Heart left ventricle (tissue), 13 donors: ENCODE measurements at regions not wholly inside any gene's neighbourhood (a gene's known extent, or its start where the extent isn't known, plus 50 kb on each side); places are given as distances from the start of the nearest gene placed in this dataset.

Experiments
- POLR2A ChIP-seq, 2 donors: fragments of 450-650 bp; IDR thresholded peaks; one replicate each; pipeline ENCODE4 v1.6.1; 2017; ENCODE audit warnings: antibody characterized with exemption in 2 of 2, mild to moderate bottlenecking in 2 of 2, moderate library complexity in 2 of 2
- TF ChIP-seq, protein P1 (sequence below), 12 donors: fragments of 200-600 bp; sonication (generic) in 4 of 12; IDR thresholded peaks; one replicate each; pipeline versions ENCODE4 v1.5.0 to v1.8.0; 2018 to 2022; ENCODE audit warnings: antibody characterized with exemption in 12 of 12, mild to moderate bottlenecking in 5 of 12
- donor health status: ischemic (EF 13 %, LVEDD 7.1; RV severe dilation, severe dysfunction).
- donor health status: DM: no; HTN: yes; CAD: no.
- donor health status: DM: no; HTN: no; CAD: no.
- donor health status: ischemic (EF 25% LVEDD 6.9; RV normal size, moderate dysfunction).
- donor health status: ischemic (EF 25% LVEDD 5.7; RV mildly dilated, moderate dysfunction).
- donor health status: ischemic (EF 35%, LVEDD 5.7; RV mildly dilated, moderate dysfunction).
- donor health status: nonischemic (EF 11% LVEDD 7.7; RV severe dilation, severe dysfunction).
- donor health status: DM: yes; HTN: yes; CAD: no.
- donor health status: PGD.
- donor health status: ischemic (EF 29% LVEDD 5.4; RV normal size, mild dysfunction).
- donor health status: nonischemic (EF 23%, LVEDD 6.1; RV moderate dilation, normal function).

DNA sequence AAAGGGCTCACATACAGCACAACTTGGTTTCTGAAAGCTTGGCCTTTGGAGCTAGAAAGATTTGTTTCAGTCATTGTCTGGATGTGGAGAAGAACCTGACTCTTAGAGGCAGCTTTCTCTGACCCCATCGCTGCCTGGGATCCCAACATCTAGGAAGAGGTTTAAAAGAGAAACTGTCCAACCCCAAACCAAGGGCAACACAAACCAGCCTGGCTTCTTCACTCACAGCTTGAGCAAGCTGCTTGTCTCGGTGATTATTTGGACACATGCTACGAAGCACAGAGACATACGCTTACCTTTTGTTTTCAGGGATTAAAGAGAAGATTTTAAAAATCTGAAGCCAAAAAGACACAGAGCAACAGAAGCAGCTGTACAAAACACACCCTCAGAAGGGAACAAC is 109.8 kb downstream of the ETS2 start:
- TF ChIP-seq, protein P1, sequence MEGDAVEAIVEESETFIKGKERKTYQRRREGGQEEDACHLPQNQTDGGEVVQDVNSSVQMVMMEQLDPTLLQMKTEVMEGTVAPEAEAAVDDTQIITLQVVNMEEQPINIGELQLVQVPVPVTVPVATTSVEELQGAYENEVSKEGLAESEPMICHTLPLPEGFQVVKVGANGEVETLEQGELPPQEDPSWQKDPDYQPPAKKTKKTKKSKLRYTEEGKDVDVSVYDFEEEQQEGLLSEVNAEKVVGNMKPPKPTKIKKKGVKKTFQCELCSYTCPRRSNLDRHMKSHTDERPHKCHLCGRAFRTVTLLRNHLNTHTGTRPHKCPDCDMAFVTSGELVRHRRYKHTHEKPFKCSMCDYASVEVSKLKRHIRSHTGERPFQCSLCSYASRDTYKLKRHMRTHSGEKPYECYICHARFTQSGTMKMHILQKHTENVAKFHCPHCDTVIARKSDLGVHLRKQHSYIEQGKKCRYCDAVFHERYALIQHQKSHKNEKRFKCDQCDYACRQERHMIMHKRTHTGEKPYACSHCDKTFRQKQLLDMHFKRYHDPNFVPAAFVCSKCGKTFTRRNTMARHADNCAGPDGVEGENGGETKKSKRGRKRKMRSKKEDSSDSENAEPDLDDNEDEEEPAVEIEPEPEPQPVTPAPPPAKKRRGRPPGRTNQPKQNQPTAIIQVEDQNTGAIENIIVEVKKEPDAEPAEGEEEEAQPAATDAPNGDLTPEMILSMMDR (IDR thresholded peaks at IDR 0.05), result no peak
- no peak for TF ChIP-seq POLR2A (IDR thresholded peaks at IDR 0.05)
